Tongue (tissue), 1 donor: ENCODE measurements at regions not wholly inside any gene's neighbourhood (a gene's known extent, or its start where the extent isn't known, plus 50 kb on each side); places are given as distances from the start of the nearest gene placed in this dataset.
"Not testable (repeated sequence)": the region's sequence is repeated elsewhere in the genome, so short reads cannot be mapped to it uniquely, and the experiment has no call there.

Experiments used
- DNase-seq: peaks from one replicate; pipeline ENCODE4 v3.0.0-alpha.2; 2015

GRCh38 chr3:81182086-81182875 lies 579.2 kb downstream of the GBE1 start:
- DNase-seq, result not testable (repeated sequence)

- no peak for DNase-seq
Observed at GRCh38 chr3:81173514-81173913, 587.9 kb downstream of the GBE1 start.

DNA sequence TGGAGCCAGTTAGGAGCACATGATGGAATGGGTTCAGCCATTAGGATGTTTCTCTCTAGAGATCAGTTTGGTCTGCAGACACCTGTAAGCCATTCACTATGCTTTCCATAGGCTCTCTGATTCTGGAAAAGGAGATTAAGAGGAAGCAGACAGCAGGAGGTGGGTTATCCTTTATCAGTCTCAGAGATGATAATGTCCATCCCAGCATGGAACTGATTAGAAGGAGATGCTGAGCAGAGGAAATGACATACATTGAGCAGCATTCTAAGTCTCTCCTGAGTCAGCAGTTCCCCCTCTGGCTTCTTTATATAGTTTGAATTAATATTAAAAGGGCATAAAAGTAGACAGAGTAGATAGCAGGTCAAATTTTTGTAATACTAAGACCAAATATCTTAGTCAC lies 591.1 kb downstream of the GBE1 start:
- DNase-seq, result no peak

DNA sequence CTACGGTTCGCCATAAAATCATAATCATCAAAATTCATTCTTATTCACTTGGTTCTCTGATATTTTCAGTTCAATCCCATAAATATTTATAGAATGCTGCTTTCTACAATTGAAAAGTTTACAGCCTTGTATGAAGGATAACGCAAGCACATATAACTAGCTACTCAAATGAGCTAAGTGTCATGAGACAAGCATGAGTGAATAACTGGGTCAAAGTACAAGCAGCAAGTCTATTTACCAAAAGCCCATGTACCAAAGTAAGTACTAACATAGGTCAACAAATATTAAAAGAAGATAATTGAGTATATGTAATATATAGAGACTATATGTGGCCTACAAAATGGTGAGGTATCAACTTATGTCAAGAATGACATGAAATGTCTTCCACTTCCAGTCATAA lies 596.6 kb downstream of the GBE1 start:
- DNase-seq, result no peak

- DNase-seq, result no peak
Observed at GRCh38 chr3:81161851-81162250, 599.6 kb downstream of the GBE1 start.

DNA sequence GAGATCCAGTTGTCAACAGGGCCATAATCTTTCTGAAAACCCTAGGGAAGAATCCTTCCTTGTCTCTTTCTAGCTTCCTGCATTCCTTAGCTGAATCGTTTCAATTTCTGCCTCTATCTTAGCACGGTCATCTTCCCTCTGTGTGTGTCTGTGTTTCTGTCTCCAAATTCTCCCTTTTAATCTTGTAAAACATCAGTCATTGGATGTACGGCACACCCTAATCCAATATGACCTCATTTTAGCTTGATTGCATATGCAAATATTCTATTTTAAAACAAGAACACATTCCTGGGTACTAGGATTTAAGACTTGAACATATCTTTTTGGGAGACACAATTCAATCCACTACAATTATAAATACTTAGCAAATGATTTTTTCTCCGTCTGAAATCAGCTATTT lies 600.3 kb downstream of the GBE1 start:
- no peak for DNase-seq

DNA sequence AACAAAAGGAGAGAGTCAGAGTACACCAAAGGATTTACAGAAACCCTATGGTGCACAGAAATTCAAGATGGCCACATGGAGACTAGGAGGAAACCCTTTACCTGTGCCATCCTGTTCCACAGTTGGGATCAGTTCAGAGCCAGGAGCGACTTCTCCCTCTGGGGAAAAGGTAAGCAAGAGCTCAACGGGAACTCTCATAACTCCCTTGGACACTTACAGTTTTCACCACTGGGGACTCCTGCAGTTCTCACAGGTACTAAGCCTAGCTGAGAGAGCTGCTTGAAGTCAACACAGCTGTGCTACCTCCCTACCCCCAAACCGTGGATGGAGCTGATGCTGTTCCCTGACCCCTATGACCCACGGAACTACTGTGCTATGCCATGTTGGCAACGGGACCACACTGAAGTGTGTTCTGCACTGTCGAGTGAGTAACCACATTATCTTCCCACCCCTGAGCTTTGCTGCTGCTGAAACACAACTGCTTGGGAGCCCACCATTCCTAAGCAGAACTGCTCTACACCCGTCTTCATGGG lies 606.8 kb downstream of the GBE1 start:
- no peak for DNase-seq

GRCh38 chr3:81152156-81152555 lies 609.3 kb downstream of the GBE1 start:
- no peak for DNase-seq

GRCh38 chr3:81132995-81133394 lies 628.5 kb downstream of the GBE1 start:
- no peak for DNase-seq

DNA sequence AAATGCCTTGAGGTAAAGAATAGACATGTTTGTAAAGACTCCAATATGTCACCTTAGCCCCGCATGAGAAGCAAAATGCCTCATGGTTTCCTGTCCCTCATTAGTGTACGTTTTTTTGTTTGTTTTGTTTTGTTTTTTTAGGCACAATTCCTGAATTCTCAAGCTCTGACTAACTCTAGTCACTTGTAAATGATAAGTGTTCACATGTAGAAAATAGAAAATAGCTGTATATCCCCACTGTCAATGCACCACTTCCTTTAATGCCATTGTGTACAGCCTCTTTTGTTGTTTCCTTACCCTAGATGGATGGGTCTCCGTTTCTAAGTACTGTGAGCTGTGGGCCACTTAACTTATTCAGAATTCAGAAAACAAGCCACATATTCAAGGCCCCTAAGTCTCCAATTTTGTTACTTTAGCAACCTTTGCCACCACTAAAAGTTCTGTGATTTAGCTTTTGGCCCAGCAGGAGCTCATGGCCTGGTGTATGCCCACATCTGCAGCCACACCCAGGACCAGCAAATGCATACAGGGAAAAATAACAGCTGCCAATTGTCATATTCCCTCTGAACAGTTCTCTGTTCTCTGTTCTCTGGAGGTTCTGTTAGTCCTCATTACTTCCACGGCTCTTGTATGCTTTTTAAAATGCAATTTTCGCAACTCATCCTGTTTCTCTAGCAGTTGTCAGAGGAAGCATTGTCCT lies 655.5 kb downstream of the GBE1 start:
- no peak for DNase-seq

GRCh38 chr3:81105206-81105605 lies 656.2 kb downstream of the GBE1 start:
- no peak for DNase-seq

GRCh38 chr3:81097889-81098288 lies 663.6 kb downstream of the GBE1 start:
- DNase-seq, result no peak

GRCh38 chr3:81095956-81096355 lies 665.5 kb downstream of the GBE1 start:
- no peak for DNase-seq

DNA sequence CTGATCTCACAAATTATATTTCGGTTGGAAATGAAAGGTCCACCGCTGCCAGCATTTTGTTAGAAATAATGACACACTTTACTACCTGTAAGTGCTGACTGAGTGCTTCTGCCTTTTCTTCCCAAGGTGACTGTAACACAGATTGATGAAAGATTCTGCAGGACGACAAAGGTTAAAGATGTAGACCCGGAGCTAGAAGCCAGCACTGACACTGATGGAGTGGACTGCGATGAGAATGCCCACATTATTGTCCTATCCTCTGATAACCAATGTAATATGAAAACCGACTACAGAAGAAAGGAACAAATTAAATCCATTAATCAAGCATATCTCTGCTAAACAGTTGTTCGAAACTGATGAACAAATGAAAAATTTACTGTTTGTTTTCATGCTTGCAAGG lies 666.5 kb downstream of the GBE1 start:
- no peak for DNase-seq

DNA sequence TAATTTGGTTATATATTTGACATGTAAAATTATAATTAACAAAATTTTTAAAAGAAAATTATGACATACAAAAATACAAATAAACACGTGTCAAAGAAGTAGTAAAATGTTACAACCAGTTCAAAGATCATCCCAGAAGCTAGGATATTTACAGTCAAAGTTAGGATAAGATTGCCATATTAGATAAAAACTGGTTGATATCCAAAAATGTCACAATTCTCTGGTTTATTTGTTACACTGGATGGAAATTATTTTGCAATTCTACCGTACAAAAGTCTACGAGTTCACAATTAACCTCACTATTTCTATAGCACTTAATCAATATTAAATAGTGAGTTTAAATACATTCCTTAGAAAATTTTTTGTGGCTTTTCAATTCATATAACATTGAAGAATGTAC lies 673.8 kb downstream of the GBE1 start:
- DNase-seq, result no peak

DNA sequence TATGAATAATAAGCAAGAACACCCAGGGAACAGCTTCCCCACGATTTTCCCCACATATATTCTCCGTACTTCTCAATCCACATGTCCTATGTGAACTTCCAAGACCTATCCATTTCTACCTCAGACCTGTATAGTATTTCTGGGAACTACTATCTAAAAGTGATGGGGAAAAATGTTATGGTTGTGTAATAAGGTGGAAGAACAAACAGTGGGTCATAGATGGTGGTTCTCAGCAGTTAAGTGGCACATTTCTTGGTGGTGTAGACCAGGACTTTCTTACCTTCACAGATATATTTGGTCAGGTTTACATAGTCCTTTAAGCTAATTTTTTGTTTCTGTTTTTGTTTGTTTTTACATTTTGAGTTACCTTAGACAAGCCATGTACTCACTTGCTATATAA lies 675.1 kb downstream of the GBE1 start:
- no peak for DNase-seq

DNA sequence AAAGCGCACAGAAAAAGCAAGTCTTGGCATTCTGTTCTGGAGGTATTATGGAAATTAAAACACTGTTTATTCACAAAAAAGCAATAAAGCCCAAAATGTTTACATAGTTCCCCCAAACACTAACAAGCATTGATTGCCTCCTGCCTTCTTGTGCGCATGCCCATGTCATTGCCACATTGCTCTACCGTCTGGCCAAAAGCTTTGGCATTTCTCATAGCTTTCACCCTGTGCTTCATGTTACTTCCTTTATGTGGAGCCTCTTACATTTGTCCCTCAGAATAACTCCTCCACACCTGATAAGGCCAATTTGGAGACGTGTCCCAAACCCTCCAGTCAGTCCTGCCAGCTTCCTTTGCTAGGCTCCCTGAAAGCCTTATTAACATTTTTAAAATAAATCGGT lies 680.8 kb downstream of the GBE1 start:
- peak; percentile 4 for DNase-seq

- DNase-seq, result no peak
Observed at GRCh38 chr3:81072591-81072990, 688.9 kb downstream of the GBE1 start.

DNA sequence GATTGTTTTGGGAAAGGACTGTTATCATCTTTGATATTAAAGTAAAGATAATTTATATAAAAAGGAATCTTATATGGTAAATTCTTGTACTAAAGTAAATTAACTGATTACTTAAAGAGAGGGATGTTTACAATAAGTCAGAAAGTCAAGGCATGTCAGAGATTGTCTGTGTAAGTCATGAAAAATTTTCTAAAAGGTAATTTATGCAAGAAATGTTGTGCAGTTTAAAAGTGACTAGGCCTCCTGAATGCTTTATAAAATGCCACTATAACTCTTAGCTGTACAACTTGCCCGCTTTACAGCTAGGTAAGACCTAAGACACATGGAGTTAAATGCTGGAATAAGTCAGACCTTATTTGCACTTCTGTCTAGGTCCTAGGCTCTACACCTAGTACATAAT lies 692.9 kb downstream of the GBE1 start:
- DNase-seq, result no peak

DNA sequence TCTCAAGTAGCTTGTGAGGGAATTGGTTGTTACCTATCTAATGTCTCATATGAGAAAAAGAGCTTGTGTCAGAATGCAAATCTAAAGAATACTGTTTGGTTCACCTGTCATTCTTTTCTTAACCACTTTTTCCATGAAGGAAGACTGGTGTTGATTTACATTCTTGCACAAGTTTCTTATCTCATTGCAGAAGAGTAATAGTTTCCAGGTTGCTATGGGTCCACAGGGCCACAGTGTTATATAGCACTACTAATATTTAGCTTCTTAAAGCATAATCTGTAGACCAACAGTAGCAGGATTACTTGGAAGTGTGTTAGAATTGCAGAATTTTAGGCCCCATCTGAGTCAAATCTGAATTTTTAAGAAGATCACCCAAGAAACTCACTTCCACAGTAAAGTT lies 697.5 kb downstream of the GBE1 start:
- DNase-seq, result no peak

DNA sequence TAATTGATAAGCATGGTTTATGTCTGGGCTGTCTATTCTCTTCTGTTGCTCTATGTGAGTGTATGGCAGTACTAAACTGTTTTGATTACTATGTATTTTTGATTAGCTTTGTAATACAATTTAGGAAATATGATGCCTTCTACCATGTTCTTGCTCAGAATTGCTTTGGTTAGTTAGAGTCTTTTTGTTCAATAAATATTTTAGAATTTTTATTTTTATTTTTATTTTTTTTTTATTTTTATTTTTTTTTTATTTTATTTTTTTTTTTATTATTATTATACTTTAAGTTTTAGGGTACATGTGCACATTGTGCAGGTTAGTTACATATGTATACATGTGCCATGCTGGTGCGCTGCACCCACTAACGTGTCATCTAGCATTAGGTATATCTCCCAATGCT lies 710.3 kb downstream of the GBE1 start:
- not testable (repeated sequence) for DNase-seq

DNA sequence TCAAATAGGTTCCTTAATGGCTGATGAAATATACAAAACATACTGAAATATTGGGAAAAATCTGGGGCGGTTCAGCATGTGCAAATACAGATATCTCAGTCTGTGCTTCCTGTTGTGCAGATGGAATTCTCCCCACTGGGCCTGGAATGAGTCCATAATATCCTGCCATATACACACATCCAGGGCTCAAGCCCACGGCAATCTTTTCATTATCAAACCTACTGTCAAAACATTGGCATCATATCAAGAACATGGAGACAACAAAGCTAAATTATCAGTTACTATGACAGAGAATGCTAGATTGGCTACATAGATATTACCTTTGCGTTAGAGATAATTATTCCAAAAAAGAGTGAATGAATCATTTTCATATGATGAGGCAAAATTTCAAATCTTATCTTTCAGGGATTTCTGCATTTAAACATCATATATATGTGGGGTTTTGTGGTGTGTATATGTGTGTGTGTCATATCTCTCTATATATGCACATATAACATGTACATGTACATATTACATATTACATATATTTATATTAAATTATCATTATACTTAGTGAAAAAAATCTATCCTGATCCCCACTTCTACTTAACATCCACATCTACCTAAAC lies 713.3 kb downstream of the GBE1 start:
- DNase-seq, result no peak

DNA sequence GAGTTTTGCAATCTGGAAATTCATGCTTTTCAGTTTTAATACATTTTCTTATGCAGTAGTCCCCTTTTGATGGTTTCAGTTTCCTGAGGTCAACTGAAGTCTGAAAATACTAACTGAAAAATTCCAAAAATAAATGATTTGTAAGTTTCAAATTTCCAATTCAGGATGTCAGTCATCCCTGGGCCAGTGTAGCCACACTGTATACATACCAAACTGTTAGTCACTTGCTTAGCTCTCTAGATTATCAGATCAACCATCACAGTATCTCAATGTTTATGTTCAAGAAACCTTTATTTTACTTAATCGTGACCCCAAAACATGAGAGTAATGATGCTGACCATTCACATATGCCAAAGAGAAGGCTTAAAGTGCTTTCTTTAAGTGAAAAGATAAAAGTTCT lies 715.5 kb downstream of the GBE1 start:
- DNase-seq, result no peak
